ENCODE measurements at regions not wholly inside any gene's neighbourhood (a gene's known extent, or its start where the extent isn't known, plus 50 kb on each side); places are given as distances from the start of the nearest gene placed in this dataset.

DNA sequence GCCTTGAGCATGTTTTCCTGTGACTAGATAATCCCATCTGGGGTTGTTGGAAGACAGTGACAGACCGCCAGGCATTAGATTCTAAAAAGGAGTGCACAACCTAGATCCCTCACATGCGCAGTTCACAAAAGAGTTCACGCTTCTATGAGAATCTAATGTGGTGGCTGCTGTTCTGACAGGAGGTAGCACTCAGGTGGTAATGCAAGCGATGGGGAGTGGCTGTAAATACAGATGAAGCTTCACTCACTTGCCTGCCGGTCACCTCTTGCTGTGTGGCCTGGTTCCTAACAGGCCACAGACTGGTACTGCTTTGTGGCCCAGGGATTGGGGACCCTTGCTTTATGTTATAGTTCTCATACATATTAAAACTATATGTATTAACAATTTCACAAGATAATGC, 81.9 kb upstream of the TMLHE start:
- no peak for DNase-seq (ENCODE audit: low read depth in 2 of 2)

DNA sequence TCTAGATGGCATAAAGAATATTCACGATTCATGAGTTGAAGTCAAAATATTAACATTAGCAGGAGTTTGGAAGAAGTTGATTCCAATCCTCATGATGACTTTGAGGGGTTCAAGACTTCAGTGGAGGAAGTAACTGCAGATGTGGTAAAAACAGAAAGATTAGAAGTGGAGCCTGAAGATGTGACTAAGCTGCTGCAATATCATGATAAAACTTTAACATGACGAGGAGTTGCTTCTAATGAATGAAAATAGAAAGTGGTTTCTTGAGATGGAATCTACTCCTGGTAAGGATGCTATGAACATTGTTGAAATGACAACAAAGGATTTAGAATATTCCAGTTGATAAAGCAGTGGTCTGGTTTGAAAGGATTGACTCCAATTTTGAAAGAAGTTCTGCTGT, 70.1 kb upstream of the TMLHE start:
- no peak for DNase-seq (ENCODE audit: low read depth in 2 of 2)

DNA sequence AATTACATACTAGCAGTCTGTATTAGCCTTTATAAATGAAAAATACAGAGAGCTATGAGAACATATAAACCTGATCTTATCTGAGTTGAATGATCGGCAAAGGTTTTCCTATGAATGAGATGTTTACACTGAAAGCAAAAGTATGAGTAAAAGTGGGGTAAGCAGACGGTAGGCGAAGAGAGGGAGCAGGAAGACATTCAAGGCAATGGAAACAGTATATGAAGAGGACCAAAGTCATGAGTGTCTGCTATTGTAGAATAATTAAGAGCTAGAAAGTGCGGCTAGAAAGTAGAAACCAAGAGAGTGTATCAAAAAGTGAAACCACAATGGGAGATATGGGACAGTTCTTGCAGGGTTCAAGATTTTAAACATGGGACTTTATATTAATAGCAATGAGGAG, 67.0 kb upstream of the TMLHE start:
- no peak for DNase-seq (ENCODE audit: low read depth in 2 of 2)

DNA sequence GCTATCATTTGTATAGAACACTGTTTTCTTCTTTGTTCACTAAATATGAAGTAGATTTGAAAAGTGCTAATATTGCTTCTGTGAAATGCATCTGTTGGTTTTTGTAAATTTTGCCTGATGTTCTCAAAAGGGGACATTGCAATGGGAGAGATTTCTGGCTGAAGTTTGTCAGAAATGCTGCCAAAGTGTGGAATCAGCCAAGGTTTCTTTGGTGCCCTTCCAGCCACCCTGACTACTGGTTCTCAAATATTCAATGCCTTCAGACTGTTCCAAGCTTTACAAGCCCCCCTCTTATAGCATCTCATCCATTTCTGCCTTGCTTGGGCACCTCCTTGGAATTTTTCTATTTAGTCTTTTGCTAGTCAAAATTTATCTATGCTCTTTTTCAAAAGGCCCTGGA, 60.6 kb upstream of the TMLHE start:
- DNase-seq (ENCODE audit: low read depth in 2 of 2): no peak

DNA sequence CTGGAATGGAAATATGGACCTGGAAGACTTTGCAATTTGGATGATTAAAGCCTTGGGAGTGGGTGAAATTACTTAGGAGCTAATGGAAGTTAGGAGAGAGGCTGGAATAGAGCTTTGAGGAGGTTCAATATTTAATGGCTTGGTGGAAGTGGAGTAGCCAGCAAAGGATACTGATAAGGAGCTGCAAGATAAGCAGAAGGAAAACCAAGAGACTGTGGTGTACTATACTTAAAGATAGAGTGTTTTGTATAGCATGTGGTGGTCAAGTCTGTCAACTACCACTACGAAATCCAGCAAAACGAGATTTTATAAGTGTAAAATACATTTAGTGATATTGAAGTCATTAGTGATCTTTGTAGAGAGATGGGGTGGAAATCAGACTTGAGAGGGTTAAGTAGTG, 54.0 kb upstream of the TMLHE start:
- no peak for DNase-seq (ENCODE audit: low read depth in 2 of 2)

Measured in stimulated activated CD8-positive, alpha-beta memory T cell treated with anti-CD3 and anti-CD28 coated beads, Interleukin-7, amount 100 ng/mL, for 4 hours (primary cell).